Tibial nerve (tissue), 4 donors: ENCODE measurements at regions not wholly inside any gene's neighbourhood (a gene's known extent, or its start where the extent isn't known, plus 50 kb on each side); places are given as distances from the start of the nearest gene placed in this dataset.

ENCODE experiments used
- EP300 ChIP-seq, 2 donors: sonication (generic); formaldehyde crosslinking; IDR thresholded peaks; one replicate each; pipeline ENCODE4 v1.6.1; 2017; ENCODE audit warnings: antibody characterized with exemption in 2 of 2, mild to moderate bottlenecking in 1 of 2
- POLR2A ChIP-seq, 2 donors: fragments of 450-650 bp; IDR thresholded peaks; one replicate each; pipeline ENCODE4 v1.6.1; 2017; ENCODE audit warnings: antibody characterized with exemption in 2 of 2, mild to moderate bottlenecking in 2 of 2, moderate library complexity in 2 of 2
- TF ChIP-seq, protein P1 (sequence below), 5 experiments: fragments of 200-600 bp in 3 of 5; fragments of 450-650 bp in 2 of 5; sonication (generic) in 3 of 5; IDR thresholded peaks; one replicate each; pipeline ENCODE4 v1.5.1; 2016 to 2019; ENCODE audit warnings: antibody characterized with exemption in 5 of 5, mild to moderate bottlenecking in 3 of 5, moderate library complexity in 2 of 5

DNA sequence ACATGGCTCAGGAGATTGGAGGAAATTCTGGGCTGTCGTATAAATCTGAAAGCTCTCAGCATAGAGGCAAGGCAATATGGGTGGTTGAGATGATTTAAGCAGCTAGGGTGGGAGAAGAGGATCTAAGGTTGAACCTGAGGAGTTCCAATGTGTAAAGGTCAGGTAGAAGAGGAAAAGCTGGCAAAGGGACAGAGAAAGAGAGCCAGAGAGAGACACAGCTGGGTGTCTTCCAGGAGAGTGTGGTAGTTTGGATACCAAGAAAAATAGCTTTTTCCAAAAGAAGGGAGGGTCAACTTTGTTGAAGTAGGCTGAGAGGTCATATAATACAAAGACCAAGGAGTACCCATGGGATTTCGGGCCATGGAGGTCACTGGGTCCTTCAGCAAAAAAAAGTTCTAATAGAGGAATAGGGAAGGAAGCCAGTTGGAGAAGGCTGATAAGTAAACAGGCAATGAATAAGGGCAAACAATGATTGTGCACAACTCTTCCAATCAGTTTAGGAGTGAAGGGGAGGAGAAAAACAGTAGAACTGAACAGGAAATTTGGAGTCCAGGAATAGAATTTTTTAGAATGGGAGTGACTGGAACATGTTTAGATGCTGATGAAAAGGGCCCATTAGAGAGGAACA lies 135.1 kb downstream of the QRSL1 start:
- no peak for TF ChIP-seq POLR2A (IDR thresholded peaks at IDR 0.05)
- TF ChIP-seq, protein P1, sequence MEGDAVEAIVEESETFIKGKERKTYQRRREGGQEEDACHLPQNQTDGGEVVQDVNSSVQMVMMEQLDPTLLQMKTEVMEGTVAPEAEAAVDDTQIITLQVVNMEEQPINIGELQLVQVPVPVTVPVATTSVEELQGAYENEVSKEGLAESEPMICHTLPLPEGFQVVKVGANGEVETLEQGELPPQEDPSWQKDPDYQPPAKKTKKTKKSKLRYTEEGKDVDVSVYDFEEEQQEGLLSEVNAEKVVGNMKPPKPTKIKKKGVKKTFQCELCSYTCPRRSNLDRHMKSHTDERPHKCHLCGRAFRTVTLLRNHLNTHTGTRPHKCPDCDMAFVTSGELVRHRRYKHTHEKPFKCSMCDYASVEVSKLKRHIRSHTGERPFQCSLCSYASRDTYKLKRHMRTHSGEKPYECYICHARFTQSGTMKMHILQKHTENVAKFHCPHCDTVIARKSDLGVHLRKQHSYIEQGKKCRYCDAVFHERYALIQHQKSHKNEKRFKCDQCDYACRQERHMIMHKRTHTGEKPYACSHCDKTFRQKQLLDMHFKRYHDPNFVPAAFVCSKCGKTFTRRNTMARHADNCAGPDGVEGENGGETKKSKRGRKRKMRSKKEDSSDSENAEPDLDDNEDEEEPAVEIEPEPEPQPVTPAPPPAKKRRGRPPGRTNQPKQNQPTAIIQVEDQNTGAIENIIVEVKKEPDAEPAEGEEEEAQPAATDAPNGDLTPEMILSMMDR (IDR thresholded peaks at IDR 0.05): no peak
- TF ChIP-seq EP300 (IDR thresholded peaks at IDR 0.05): no peak
